Ishikawa (cell line): ENCODE measurements at regions not wholly inside any gene's neighbourhood (a gene's known extent, or its start where the extent isn't known, plus 50 kb on each side); places are given as distances from the start of the nearest gene placed in this dataset.

Experiments used
- CEBPB ChIP-seq: IDR thresholded peaks from 2 replicates; pipeline ENCODE4 v1.6.1; 2012
- CREB1 ChIP-seq: IDR thresholded peaks from 2 replicates; pipeline ENCODE4 v1.6.1; 2012; ENCODE audit warnings: low read depth
- EGR1 ChIP-seq: IDR thresholded peaks from 2 replicates; pipeline ENCODE4 v1.6.1; 2012
- EP300 ChIP-seq: IDR thresholded peaks from 2 replicates; pipeline ENCODE4 v1.6.1; 2012; ENCODE audit warnings: borderline replicate concordance
- FOXM1 ChIP-seq: IDR thresholded peaks from 2 replicates; pipeline ENCODE4 v1.6.1; 2012; ENCODE audit warnings: low read depth, borderline replicate concordance
- MAX ChIP-seq: IDR thresholded peaks from 2 replicates; pipeline ENCODE4 v1.6.1; 2012
- NFIC ChIP-seq: IDR thresholded peaks from 2 replicates; pipeline ENCODE4 v1.6.1; 2012
- RAD21 ChIP-seq: IDR thresholded peaks from 2 replicates; pipeline ENCODE4 v1.6.1; 2012; ENCODE audit warnings: low read depth
- REST ChIP-seq: IDR thresholded peaks from 2 replicates; pipeline ENCODE4 v1.6.1; 2012; ENCODE audit warnings: low read depth, mild to moderate bottlenecking
- TAF1 ChIP-seq: IDR thresholded peaks from 2 replicates; pipeline ENCODE4 v1.6.1; 2012; ENCODE audit warnings: low read depth, mild to moderate bottlenecking
- TCF12 ChIP-seq: IDR thresholded peaks from 2 replicates; pipeline ENCODE4 v1.6.1; 2012; ENCODE audit warnings: low read depth
- TEAD4 ChIP-seq: IDR thresholded peaks from 2 replicates; pipeline ENCODE4 v1.6.1; 2012
- USF1 ChIP-seq: IDR thresholded peaks from 2 replicates; pipeline ENCODE4 v1.6.1; 2012
- YY1 ChIP-seq: IDR thresholded peaks from 2 replicates; pipeline ENCODE4 v1.6.1; 2012; ENCODE audit warnings: low read depth
- ZBTB7A ChIP-seq: IDR thresholded peaks from 2 replicates; pipeline ENCODE4 v1.6.1; 2012; ENCODE audit warnings: low read depth

GRCh38 chr20:19001177-19001576, 187.6 kb downstream of the SCP2D1 start:
- no peak for TF ChIP-seq MAX
- no peak for TF ChIP-seq EP300
- TF ChIP-seq FOXM1 = no peak
- no peak for TF ChIP-seq ZBTB7A
- no peak for TF ChIP-seq USF1
- no peak for TF ChIP-seq TEAD4
- TF ChIP-seq CREB1 = no peak
- no peak for TF ChIP-seq TCF12
- no peak for TF ChIP-seq REST
- no peak for TF ChIP-seq RAD21
- TF ChIP-seq TAF1 = no peak
- TF ChIP-seq CEBPB = no peak
- TF ChIP-seq EGR1 = no peak
- TF ChIP-seq NFIC = no peak
- no peak for TF ChIP-seq YY1

GRCh38 chr20:19003366-19004336, 190.1 kb downstream of the SCP2D1 start:
- TF ChIP-seq ZBTB7A = no peak
- TF ChIP-seq FOXM1 = no peak
- no peak for TF ChIP-seq TEAD4
- TF ChIP-seq RAD21 = no peak
- no peak for TF ChIP-seq CREB1
- TF ChIP-seq TCF12 = no peak
- TF ChIP-seq YY1 = no peak
- TF ChIP-seq NFIC = no peak
- no peak for TF ChIP-seq MAX
- TF ChIP-seq EGR1 = no peak
- no peak for TF ChIP-seq USF1
- TF ChIP-seq CEBPB = no peak
- no peak for TF ChIP-seq EP300

- no peak for TF ChIP-seq TCF12
- no peak for TF ChIP-seq EGR1
- no peak for TF ChIP-seq TAF1
- no peak for TF ChIP-seq REST
- no peak for TF ChIP-seq YY1
- TF ChIP-seq EP300 = no peak
- no peak for TF ChIP-seq ZBTB7A
- no peak for TF ChIP-seq CREB1
- no peak for TF ChIP-seq USF1
- no peak for TF ChIP-seq FOXM1
- TF ChIP-seq CEBPB = no peak
- TF ChIP-seq MAX = no peak
- no peak for TF ChIP-seq NFIC
- TF ChIP-seq TEAD4 = no peak
- TF ChIP-seq RAD21 = no peak
Measured at GRCh38 chr20:19004975-19005374, 191.4 kb downstream of the SCP2D1 start.

GRCh38 chr20:19008497-19008896, 194.9 kb downstream of the SCP2D1 start:
- TF ChIP-seq EGR1 (no peak), RAD21 (no peak), ZBTB7A (no peak), CREB1 (no peak), NFIC (no peak), TAF1 (no peak), REST (peak; percentile 79)
